NT2/D1 (cell line): ENCODE measurements at regions not wholly inside any gene's neighbourhood (a gene's known extent, or its start where the extent isn't known, plus 50 kb on each side); places are given as distances from the start of the nearest gene placed in this dataset.

ENCODE experiments used
- DNase-seq: peaks from one replicate; pipeline ENCODE4 v3.0.0-alpha.2; 2011; ENCODE audit warnings: low read depth, low spot score
- H3K27me3 ChIP-seq: 2 replicates; pipeline ENCODE4 v1.6.0; 2011; ENCODE audit warnings: mild to moderate bottlenecking; ENCODE audit not compliant: insufficient read length, insufficient read depth
- H3K36me3 ChIP-seq: 2 replicates; pipeline ENCODE4 v1.6.1; 2011; ENCODE audit warnings: mild to moderate bottlenecking, low read length, mixed read lengths; ENCODE audit not compliant: insufficient read depth, insufficient read length
- H3K4me1 ChIP-seq: 2 replicates; pipeline ENCODE4 v1.5.1; 2011; ENCODE audit not compliant: insufficient read depth, insufficient read length
- H3K4me3 ChIP-seq: 2 replicates; pipeline ENCODE4 v1.5.1; 2011; ENCODE audit warnings: low read depth; ENCODE audit not compliant: insufficient read length
- H3K9ac ChIP-seq: 2 replicates; pipeline ENCODE4 v1.6.0; 2011; ENCODE audit warnings: low read depth; ENCODE audit not compliant: insufficient read length
- H3K9me3 ChIP-seq: 2 replicates; pipeline ENCODE4 v1.5.1; 2011; ENCODE audit warnings: mild to moderate bottlenecking, low read length; ENCODE audit not compliant: insufficient read depth
- SUZ12 ChIP-seq: IDR thresholded peaks from 2 replicates; pipeline ENCODE4 v1.6.1; 2011; ENCODE audit not compliant: insufficient read length, insufficient read depth; ENCODE audit errors: extremely low read depth
- YY1 ChIP-seq: IDR thresholded peaks from 2 replicates; pipeline ENCODE4 v1.6.1; 2011; ENCODE audit not compliant: insufficient read length, insufficient read depth
- ZNF274 ChIP-seq: IDR thresholded peaks from 2 replicates; pipeline ENCODE4 v1.6.1; 2011; ENCODE audit warnings: mild to moderate bottlenecking, low read depth, low read length

DNA sequence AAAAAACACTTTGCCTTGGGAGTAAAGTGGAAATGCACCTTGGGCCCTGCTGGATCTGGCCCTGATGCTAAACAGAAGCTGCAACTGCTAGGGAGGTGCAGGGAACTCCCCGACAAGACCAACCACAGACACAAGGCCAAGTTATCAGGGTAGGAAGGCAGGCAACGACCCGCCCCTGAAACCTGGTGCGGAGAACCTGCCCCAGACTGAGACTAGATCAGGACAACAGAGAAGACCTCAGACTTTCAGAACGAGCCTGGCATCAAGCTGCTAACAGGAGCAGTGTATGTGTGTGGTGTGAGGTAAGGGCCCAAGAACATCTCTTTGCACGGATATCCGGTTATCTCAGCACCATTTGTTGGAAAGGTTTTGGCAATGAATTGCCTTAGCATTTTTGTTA, 233.7 kb upstream of the RTL1 start:
- Histone ChIP-seq H3K27me3 (no peaks in the 10 kb centered on the region), H3K9me3 (no peaks in the 10 kb centered on the region; the same call in 1 of the 2 replicates), H3K4me3 (no peak overlapping the region), H3K9ac (no peak overlapping the region), H3K4me1 (no peaks in the 10 kb centered on the region), H3K36me3 (no peaks in the 10 kb centered on the region)
- DNase-seq = no peak
- TF ChIP-seq ZNF274 (no peak), YY1 (no peak), SUZ12 (no peak)

DNA sequence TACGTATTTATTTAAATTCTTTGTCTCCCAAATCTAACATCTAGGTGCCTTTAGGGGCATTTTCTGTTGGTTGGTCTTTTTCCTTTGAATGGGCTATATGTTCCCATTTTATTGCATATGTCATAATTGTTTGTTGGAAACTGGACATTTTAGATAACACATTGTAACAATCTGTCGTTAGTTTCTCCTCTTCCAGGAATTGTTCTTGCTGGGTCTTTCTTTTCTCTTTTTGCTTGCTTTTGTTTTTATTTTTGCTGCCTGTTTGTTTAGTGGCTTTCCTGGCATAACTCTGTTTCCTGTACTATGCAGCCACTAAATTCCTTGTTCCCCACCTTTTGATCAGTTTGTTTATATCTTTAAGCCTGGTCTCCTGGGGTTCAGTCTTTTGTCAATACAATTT, 244.3 kb upstream of the RTL1 start:
- TF ChIP-seq ZNF274 (no peak), YY1 (no peak), SUZ12 (no peak)

DNA sequence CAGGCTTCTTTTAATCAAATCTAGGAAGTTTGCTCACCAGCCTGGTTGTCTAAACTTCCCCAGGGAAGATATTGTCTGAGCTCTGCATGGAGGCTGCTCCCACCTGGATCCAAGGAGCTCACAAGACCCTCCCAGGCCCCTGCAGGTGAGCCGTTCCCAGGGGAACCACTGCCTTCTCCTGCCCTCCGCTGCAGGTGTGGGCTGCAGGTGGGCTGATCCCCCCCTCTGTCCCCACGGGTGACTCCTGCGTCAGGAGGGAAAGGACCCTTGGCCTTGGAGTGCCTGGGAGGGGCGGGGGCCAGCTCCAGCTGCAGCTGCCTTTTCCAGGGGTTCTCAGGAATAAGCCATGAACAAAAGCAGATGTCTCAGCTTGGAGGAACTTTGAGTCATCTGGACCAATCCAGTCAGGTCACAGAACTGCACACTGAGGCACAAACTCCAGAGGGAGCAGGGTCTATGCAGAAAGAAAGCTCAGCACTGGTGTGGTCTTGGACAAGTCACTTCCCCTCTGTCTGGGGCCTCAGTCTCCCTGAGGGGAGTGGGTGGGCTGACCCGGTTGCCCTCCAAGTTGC, 246.6 kb upstream of the RTL1 start:
- Histone ChIP-seq H3K27me3 (no peaks in the 10 kb centered on the region), H3K4me1 (peaks cover 6% of the 10 kb centered on the region), H3K9me3 (peaks cover 3% of the 10 kb centered on the region; the same call in 1 of the 2 replicates), H3K4me3 (no peak overlapping the region), H3K36me3 (no peaks in the 10 kb centered on the region), H3K9ac (no peak overlapping the region)
- TF ChIP-seq YY1 = no peak
- TF ChIP-seq ZNF274 = no peak
- no peak for TF ChIP-seq SUZ12
- DNase-seq = no peak

More for the DNA sequence above, 244.3 kb upstream of the RTL1 start:
- Histone ChIP-seq H3K9me3 (peaks cover 3% of the 10 kb centered on the region; the same call in 1 of the 2 replicates), H3K4me3 (no peak overlapping the region), H3K9ac (no peak overlapping the region), H3K4me1 (peaks cover 6% of the 10 kb centered on the region), H3K36me3 (no peaks in the 10 kb centered on the region), H3K27me3 (no peaks in the 10 kb centered on the region)
- DNase-seq = no peak

DNA sequence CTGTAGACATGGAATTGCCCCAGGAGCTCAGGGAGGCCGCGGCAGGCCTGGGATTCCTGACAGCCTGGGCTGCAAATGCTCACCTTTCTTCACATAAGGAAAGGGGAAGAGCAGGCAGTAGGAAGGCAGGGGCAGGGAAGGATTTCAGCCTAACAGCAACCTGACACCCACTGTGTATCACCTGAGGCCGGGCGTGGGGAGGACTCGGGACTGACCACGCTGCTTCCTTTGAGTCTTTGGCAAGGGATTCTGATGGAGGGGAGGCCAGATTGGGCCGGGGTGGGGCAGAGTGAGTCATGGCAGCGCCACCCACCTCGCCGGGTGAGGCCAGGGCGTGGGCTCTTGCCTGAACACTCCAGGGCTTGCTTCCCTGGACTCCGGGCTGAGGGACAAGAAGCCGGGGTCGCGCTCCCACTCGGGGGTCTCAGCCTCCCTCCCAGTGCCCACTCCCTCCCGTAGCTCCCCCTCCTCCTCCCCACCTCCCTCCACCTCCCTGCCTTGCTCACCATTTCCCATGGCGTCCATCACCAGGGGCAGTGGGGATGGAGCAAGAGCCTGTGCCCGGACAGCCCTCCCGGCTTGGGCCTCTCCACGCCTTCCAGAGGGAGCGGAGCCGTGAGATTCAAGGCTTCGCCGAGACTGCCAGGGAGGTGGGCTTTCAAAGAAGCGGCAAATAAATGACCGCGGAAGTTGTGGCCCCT, 247.9 kb upstream of the RTL1 start:
- Histone ChIP-seq H3K4me1 (peaks cover 6% of the 10 kb centered on the region), H3K27me3 (no peaks in the 10 kb centered on the region), H3K4me3 (no peak overlapping the region), H3K9me3 (no peaks in the 10 kb centered on the region), H3K9ac (no peak overlapping the region), H3K36me3 (no peaks in the 10 kb centered on the region)
- TF ChIP-seq ZNF274 (no peak), SUZ12 (no peak), YY1 (no peak)
- DNase-seq = no peak

- Histone ChIP-seq H3K4me1 (peaks cover 6% of the 10 kb centered on the region), H3K36me3 (no peaks in the 10 kb centered on the region), H3K4me3 (no peak overlapping the region), H3K9ac (no peak overlapping the region), H3K9me3 (no peaks in the 10 kb centered on the region), H3K27me3 (no peaks in the 10 kb centered on the region)
- TF ChIP-seq YY1 (no peak), SUZ12 (no peak)
- no peak for DNase-seq
These were observed 248.4 kb upstream of the RTL1 start for GRCh38 chr14:101151927-101152305.

- DNase-seq = no peak
- H3K4me3 ChIP-seq = no peak overlapping the region
- no peaks in the 10 kb centered on the region for H3K27me3 ChIP-seq
- no peak overlapping the region for H3K9ac ChIP-seq
- H3K4me1 ChIP-seq = peaks cover 6% of the 10 kb centered on the region
- TF ChIP-seq YY1 (no peak), SUZ12 (no peak), ZNF274 (no peak)
- no peaks in the 10 kb centered on the region for H3K36me3 ChIP-seq
- no peaks in the 10 kb centered on the region for H3K9me3 ChIP-seq
These were observed 249.3 kb upstream of the RTL1 start for GRCh38 chr14:101152855-101153254.

- H3K36me3 ChIP-seq = no peaks in the 10 kb centered on the region
- peaks cover 6% of the 10 kb centered on the region for H3K4me1 ChIP-seq
- no peaks in the 10 kb centered on the region for H3K9me3 ChIP-seq
- no peak overlapping the region for H3K4me3 ChIP-seq
- no peak for DNase-seq
- no peak overlapping the region for H3K9ac ChIP-seq
- TF ChIP-seq YY1 (no peak), SUZ12 (no peak), ZNF274 (no peak)
- no peaks in the 10 kb centered on the region for H3K27me3 ChIP-seq
These were observed 250.2 kb upstream of the RTL1 start for GRCh38 chr14:101153691-101154090.
